ENCODE measurements at regions not wholly inside any gene's neighbourhood (a gene's known extent, or its start where the extent isn't known, plus 50 kb on each side); places are given as distances from the start of the nearest gene placed in this dataset.

DNA sequence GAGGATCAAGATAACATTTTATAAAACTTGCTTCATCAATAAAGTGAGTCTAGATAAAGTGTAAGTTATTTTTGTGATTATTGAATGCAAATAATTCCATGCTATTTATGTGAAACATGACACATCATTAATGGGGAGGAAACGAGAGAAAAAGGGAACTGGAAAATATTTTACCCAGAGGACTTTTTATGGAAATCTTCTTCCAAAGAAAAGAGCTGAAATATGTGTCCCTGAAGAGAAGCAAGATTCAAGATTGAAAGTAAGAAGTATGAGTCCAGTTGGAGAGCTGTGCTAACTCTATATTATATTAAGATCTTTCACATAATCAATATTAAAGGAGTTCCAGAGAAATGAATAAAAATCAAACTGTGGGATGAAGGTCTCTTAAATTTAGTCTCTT is 1361.8 kb downstream of the GATA3 start:
- TF ChIP-seq EGR1 (IDR thresholded peaks at IDR 0.05) (no peak), TEAD4 (IDR thresholded peaks at IDR 0.05) (no peak), EP300 (IDR thresholded peaks at IDR 0.05; ENCODE audit: borderline replicate concordance) (no peak), CREB1 (IDR thresholded peaks at IDR 0.05; ENCODE audit: low read depth) (no peak), ZBTB7A (IDR thresholded peaks at IDR 0.05; ENCODE audit: low read depth) (no peak), TAF1 (IDR thresholded peaks at IDR 0.05; ENCODE audit: low read depth) (no peak), CEBPB (IDR thresholded peaks at IDR 0.05) (no peak), RAD21 (IDR thresholded peaks at IDR 0.05; ENCODE audit: low read depth) (no peak), FOXM1 (IDR thresholded peaks at IDR 0.05; ENCODE audit: borderline replicate concordance, low read depth) (no peak), YY1 (IDR thresholded peaks at IDR 0.05; ENCODE audit: low read depth) (no peak), TCF12 (IDR thresholded peaks at IDR 0.05; ENCODE audit: low read depth) (no peak), NFIC (IDR thresholded peaks at IDR 0.05) (no peak)
- TF ChIP-seq, protein P1, sequence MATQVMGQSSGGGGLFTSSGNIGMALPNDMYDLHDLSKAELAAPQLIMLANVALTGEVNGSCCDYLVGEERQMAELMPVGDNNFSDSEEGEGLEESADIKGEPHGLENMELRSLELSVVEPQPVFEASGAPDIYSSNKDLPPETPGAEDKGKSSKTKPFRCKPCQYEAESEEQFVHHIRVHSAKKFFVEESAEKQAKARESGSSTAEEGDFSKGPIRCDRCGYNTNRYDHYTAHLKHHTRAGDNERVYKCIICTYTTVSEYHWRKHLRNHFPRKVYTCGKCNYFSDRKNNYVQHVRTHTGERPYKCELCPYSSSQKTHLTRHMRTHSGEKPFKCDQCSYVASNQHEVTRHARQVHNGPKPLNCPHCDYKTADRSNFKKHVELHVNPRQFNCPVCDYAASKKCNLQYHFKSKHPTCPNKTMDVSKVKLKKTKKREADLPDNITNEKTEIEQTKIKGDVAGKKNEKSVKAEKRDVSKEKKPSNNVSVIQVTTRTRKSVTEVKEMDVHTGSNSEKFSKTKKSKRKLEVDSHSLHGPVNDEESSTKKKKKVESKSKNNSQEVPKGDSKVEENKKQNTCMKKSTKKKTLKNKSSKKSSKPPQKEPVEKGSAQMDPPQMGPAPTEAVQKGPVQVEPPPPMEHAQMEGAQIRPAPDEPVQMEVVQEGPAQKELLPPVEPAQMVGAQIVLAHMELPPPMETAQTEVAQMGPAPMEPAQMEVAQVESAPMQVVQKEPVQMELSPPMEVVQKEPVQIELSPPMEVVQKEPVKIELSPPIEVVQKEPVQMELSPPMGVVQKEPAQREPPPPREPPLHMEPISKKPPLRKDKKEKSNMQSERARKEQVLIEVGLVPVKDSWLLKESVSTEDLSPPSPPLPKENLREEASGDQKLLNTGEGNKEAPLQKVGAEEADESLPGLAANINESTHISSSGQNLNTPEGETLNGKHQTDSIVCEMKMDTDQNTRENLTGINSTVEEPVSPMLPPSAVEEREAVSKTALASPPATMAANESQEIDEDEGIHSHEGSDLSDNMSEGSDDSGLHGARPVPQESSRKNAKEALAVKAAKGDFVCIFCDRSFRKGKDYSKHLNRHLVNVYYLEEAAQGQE (IDR thresholded peaks at IDR 0.05; ENCODE audit: low read depth) = no peak
- TF ChIP-seq, protein P2, sequence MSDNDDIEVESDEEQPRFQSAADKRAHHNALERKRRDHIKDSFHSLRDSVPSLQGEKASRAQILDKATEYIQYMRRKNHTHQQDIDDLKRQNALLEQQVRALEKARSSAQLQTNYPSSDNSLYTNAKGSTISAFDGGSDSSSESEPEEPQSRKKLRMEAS (IDR thresholded peaks at IDR 0.05) = no peak

GRCh38 chr10:9419757-9420156 is 1365.3 kb downstream of the GATA3 start:
- TF ChIP-seq TEAD4 (IDR thresholded peaks at IDR 0.05) (no peak), CREB1 (IDR thresholded peaks at IDR 0.05; ENCODE audit: low read depth) (no peak), ZBTB7A (IDR thresholded peaks at IDR 0.05; ENCODE audit: low read depth) (no peak), TCF12 (IDR thresholded peaks at IDR 0.05; ENCODE audit: low read depth) (no peak), EP300 (IDR thresholded peaks at IDR 0.05; ENCODE audit: borderline replicate concordance) (no peak), NFIC (IDR thresholded peaks at IDR 0.05) (no peak), RAD21 (IDR thresholded peaks at IDR 0.05; ENCODE audit: low read depth) (no peak), FOXM1 (IDR thresholded peaks at IDR 0.05; ENCODE audit: borderline replicate concordance, low read depth) (no peak), YY1 (IDR thresholded peaks at IDR 0.05; ENCODE audit: low read depth) (no peak), TAF1 (IDR thresholded peaks at IDR 0.05; ENCODE audit: low read depth) (no peak), EGR1 (IDR thresholded peaks at IDR 0.05) (no peak), CEBPB (IDR thresholded peaks at IDR 0.05) (no peak)
- TF ChIP-seq, protein P2 (IDR thresholded peaks at IDR 0.05) = no peak
- TF ChIP-seq, protein P1 (IDR thresholded peaks at IDR 0.05; ENCODE audit: low read depth) = no peak
- TF ChIP-seq, protein P3, sequence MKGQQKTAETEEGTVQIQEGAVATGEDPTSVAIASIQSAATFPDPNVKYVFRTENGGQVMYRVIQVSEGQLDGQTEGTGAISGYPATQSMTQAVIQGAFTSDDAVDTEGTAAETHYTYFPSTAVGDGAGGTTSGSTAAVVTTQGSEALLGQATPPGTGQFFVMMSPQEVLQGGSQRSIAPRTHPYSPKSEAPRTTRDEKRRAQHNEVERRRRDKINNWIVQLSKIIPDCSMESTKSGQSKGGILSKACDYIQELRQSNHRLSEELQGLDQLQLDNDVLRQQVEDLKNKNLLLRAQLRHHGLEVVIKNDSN (IDR thresholded peaks at IDR 0.05) = no peak

GRCh38 chr10:9427209-9427608 is 1372.7 kb downstream of the GATA3 start:
- TF ChIP-seq FOXM1 (IDR thresholded peaks at IDR 0.05; ENCODE audit: borderline replicate concordance, low read depth) = no peak
- no peak for TF ChIP-seq RAD21 (IDR thresholded peaks at IDR 0.05; ENCODE audit: low read depth)
- TF ChIP-seq, protein P2 (IDR thresholded peaks at IDR 0.05) = no peak
- no peak for TF ChIP-seq TAF1 (IDR thresholded peaks at IDR 0.05; ENCODE audit: low read depth)
- no peak for TF ChIP-seq ZBTB7A (IDR thresholded peaks at IDR 0.05; ENCODE audit: low read depth)
- TF ChIP-seq EGR1 (IDR thresholded peaks at IDR 0.05) = no peak
- TF ChIP-seq TEAD4 (IDR thresholded peaks at IDR 0.05) = no peak
- no peak for TF ChIP-seq CEBPB (IDR thresholded peaks at IDR 0.05)
- TF ChIP-seq EP300 (IDR thresholded peaks at IDR 0.05; ENCODE audit: borderline replicate concordance) = no peak
- TF ChIP-seq NFIC (IDR thresholded peaks at IDR 0.05) = no peak
- no peak for TF ChIP-seq YY1 (IDR thresholded peaks at IDR 0.05; ENCODE audit: low read depth)
- TF ChIP-seq TCF12 (IDR thresholded peaks at IDR 0.05; ENCODE audit: low read depth) = no peak
- TF ChIP-seq, protein P3 (IDR thresholded peaks at IDR 0.05) = no peak
- no peak for TF ChIP-seq CREB1 (IDR thresholded peaks at IDR 0.05; ENCODE audit: low read depth)

GRCh38 chr10:9437131-9437530 is 1382.6 kb downstream of the GATA3 start:
- TF ChIP-seq FOXM1 (IDR thresholded peaks at IDR 0.05; ENCODE audit: borderline replicate concordance, low read depth) (no peak), NFIC (IDR thresholded peaks at IDR 0.05) (no peak), TAF1 (IDR thresholded peaks at IDR 0.05; ENCODE audit: low read depth) (no peak), TCF12 (IDR thresholded peaks at IDR 0.05; ENCODE audit: low read depth) (no peak), EGR1 (IDR thresholded peaks at IDR 0.05) (no peak), ZBTB7A (IDR thresholded peaks at IDR 0.05; ENCODE audit: low read depth) (no peak), TEAD4 (IDR thresholded peaks at IDR 0.05) (no peak), CEBPB (IDR thresholded peaks at IDR 0.05) (no peak), YY1 (IDR thresholded peaks at IDR 0.05; ENCODE audit: low read depth) (no peak), CREB1 (IDR thresholded peaks at IDR 0.05; ENCODE audit: low read depth) (no peak)
- TF ChIP-seq, protein P2 (IDR thresholded peaks at IDR 0.05) = no peak

DNA sequence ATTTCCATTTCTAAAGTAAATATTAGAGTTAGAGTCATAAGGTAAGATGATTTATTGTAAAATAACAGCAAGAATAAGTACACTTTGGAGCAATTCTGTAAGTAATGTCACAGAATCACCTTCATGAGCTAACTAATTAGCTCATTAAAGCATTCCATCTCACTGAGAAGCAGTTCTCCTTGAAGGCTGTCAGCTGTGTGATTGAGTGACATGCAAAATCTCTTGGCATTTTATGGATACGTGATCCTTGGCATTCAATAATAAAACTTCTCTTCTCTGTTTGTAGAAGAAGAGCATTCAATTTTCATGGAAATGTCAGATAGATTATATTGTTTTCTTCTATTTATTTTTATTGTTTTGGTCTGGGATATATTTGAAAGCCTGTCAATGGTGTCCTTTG is 1389.3 kb downstream of the GATA3 start:
- TF ChIP-seq EP300 (IDR thresholded peaks at IDR 0.05; ENCODE audit: borderline replicate concordance) (no peak), TEAD4 (IDR thresholded peaks at IDR 0.05) (no peak), NFIC (IDR thresholded peaks at IDR 0.05) (no peak), ZBTB7A (IDR thresholded peaks at IDR 0.05; ENCODE audit: low read depth) (no peak), CEBPB (IDR thresholded peaks at IDR 0.05) (no peak), TAF1 (IDR thresholded peaks at IDR 0.05; ENCODE audit: low read depth) (no peak), TCF12 (IDR thresholded peaks at IDR 0.05; ENCODE audit: low read depth) (no peak), EGR1 (IDR thresholded peaks at IDR 0.05) (no peak), FOXM1 (IDR thresholded peaks at IDR 0.05; ENCODE audit: borderline replicate concordance, low read depth) (no peak)
- TF ChIP-seq, protein P1 (IDR thresholded peaks at IDR 0.05; ENCODE audit: low read depth) = no peak
